Astrocyte (in vitro differentiated cells and primary cell): ENCODE measurements at regions not wholly inside any gene's neighbourhood (a gene's known extent, or its start where the extent isn't known, plus 50 kb on each side); places are given as distances from the start of the nearest gene placed in this dataset.

ENCODE experiments used
- DNase-seq: peaks from one replicate; pipeline ENCODE4 v3.0.0-alpha.2; 2010; ENCODE audit warnings: low read depth
- FAIRE-seq: peaks from 2 replicates; lab custom pipeline; 2011; peaks lifted over from hg19 to GRCh38; lab: Jason Lieb, UNC
- H2AFZ ChIP-seq: 2 replicates; pipeline ENCODE4 v1.6.0; 2012; ENCODE audit warnings: low read depth, low read length, inconsistent platforms
- H3K27ac ChIP-seq: 2 replicates; pipeline ENCODE4 v1.5.1; 2011; ENCODE audit warnings: low read depth, low read length, inconsistent platforms
- H3K27me3 ChIP-seq: 2 replicates; pipeline ENCODE4 v1.6.0; 2011; ENCODE audit warnings: low read length, inconsistent platforms; ENCODE audit not compliant: insufficient read depth
- H3K36me3 ChIP-seq: 2 replicates; pipeline ENCODE4 v1.5.1; 2011; ENCODE audit warnings: low read length, inconsistent platforms; ENCODE audit not compliant: insufficient read depth
- H3K4me1 ChIP-seq: 2 replicates; pipeline ENCODE4 v1.5.1; 2011; ENCODE audit warnings: low read length, inconsistent platforms; ENCODE audit not compliant: insufficient read depth
- H3K4me2 ChIP-seq: 2 replicates; pipeline ENCODE4 v1.6.0; 2012; ENCODE audit warnings: low read length, inconsistent platforms
- H3K4me3 ChIP-seq: 2 replicates; pipeline ENCODE4 v1.5.1; 2011; ENCODE audit warnings: low read depth, mild to moderate bottlenecking, low read length, inconsistent platforms; ENCODE audit not compliant: insufficient read depth
- H3K79me2 ChIP-seq: 2 replicates; pipeline ENCODE4 v1.6.0; 2012; ENCODE audit warnings: mild to moderate bottlenecking, low read length, inconsistent platforms; ENCODE audit not compliant: insufficient read depth
- H3K9ac ChIP-seq: 2 replicates; pipeline ENCODE4 v1.6.0; 2012; ENCODE audit warnings: mild to moderate bottlenecking, low read length, inconsistent platforms
- H3K9me3 ChIP-seq: 2 replicates; pipeline ENCODE4 v1.5.1; 2012; ENCODE audit warnings: low read depth, mild to moderate bottlenecking, low read length, inconsistent platforms; ENCODE audit not compliant: insufficient read depth
- H4K20me1 ChIP-seq: 2 replicates; pipeline ENCODE4 v1.6.0; 2012; ENCODE audit warnings: low read length, inconsistent platforms; ENCODE audit not compliant: insufficient read depth
- H3K27ac Mint-ChIP-seq: one replicate; pipeline ENCODE4 v1.8.0; 2021; ENCODE audit warnings: mild to moderate bottlenecking, mixed read lengths; ENCODE audit not compliant: unreplicated experiment
- H3K27me3 Mint-ChIP-seq: one replicate; pipeline ENCODE4 v1.8.0; 2021; ENCODE audit warnings: low read depth, mixed read lengths; ENCODE audit not compliant: unreplicated experiment
- H3K36me3 Mint-ChIP-seq: one replicate; pipeline ENCODE4 v1.8.0; 2021; ENCODE audit warnings: low read depth, mixed read lengths; ENCODE audit not compliant: unreplicated experiment
- H3K4me1 Mint-ChIP-seq: one replicate; pipeline ENCODE4 v1.8.0; 2021; ENCODE audit warnings: low read depth, mixed read lengths; ENCODE audit not compliant: unreplicated experiment
- H3K4me3 Mint-ChIP-seq: one replicate; pipeline ENCODE4 v1.8.0; 2021; ENCODE audit warnings: mild to moderate bottlenecking, moderate library complexity, mixed read lengths; ENCODE audit not compliant: unreplicated experiment
- H3K9me3 Mint-ChIP-seq: one replicate; pipeline ENCODE4 v1.8.0; 2021; ENCODE audit warnings: mild to moderate bottlenecking, mixed read lengths; ENCODE audit not compliant: unreplicated experiment
- EZH2 ChIP-seq: IDR thresholded peaks from 2 replicates; pipeline ENCODE4 v1.6.1; 2012; ENCODE audit warnings: mild to moderate bottlenecking, low read length, inconsistent platforms; ENCODE audit not compliant: insufficient read depth
- TF ChIP-seq, protein P1 (sequence below): IDR thresholded peaks from 2 replicates; pipeline ENCODE4 v1.5.1; 2011; ENCODE audit warnings: low read depth, mild to moderate bottlenecking, inconsistent platforms, low read length, moderate library complexity; ENCODE audit not compliant: insufficient read depth

DNA sequence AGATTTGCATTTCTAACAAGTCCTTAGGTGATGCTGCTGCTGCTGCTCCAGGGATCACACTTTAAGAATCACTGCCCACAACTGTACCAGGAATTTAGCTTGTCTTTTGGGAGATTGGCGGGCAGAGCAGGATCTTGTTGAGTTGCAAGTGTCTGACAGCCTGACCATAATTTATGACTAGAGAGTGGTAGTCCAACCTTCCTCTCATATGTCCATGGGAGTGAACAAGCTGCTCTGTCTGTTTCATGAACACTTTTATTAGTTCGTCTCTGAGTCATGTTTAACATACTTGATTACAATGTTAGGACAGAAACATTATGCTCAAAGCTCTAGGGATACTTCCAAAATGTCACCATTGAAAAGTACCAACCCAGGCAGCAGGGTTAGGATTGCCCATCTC lies 169.6 kb downstream of the TGFB2 start:
- H3K4me3 Mint-ChIP-seq: no peak overlapping the region
- no peaks in the 10 kb centered on the region for H3K36me3 Mint-ChIP-seq

DNA sequence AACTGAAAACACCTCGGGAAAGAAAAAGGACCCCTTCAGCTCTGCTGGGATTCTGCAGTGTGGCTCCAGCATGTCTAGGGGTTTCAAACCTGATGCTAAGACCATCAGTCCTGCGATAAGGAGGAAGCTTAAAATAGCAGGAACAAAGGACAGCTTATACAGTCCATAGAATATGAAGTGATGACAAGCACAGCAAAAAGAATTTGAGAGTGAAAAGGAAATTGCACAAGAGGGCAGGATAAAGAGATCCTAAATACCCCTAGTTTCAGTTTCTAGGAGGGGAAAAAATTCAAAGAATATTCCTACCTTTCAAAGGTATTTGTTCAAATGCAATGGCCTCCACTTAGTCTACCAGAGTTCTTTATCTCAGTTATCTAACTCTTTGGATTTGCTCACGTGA lies 171.4 kb downstream of the TGFB2 start:
- Mint-ChIP-seq H3K9me3 (peaks cover 8% of the 10 kb centered on the region), H3K4me1 (peaks cover 12% of the 10 kb centered on the region), H3K4me3 (no peak overlapping the region), H3K27ac (no peak overlapping the region), H3K27me3 (no peaks in the 10 kb centered on the region), H3K36me3 (no peaks in the 10 kb centered on the region)
- no peaks in the 10 kb centered on the region for H3K79me2 ChIP-seq
- no peak overlapping the region for H3K9ac ChIP-seq
- FAIRE-seq: no peak
- no peak overlapping the region for H2AFZ ChIP-seq
- no peaks in the 10 kb centered on the region for H3K27me3 ChIP-seq
- TF ChIP-seq EZH2: no peak
- TF ChIP-seq, protein P1, sequence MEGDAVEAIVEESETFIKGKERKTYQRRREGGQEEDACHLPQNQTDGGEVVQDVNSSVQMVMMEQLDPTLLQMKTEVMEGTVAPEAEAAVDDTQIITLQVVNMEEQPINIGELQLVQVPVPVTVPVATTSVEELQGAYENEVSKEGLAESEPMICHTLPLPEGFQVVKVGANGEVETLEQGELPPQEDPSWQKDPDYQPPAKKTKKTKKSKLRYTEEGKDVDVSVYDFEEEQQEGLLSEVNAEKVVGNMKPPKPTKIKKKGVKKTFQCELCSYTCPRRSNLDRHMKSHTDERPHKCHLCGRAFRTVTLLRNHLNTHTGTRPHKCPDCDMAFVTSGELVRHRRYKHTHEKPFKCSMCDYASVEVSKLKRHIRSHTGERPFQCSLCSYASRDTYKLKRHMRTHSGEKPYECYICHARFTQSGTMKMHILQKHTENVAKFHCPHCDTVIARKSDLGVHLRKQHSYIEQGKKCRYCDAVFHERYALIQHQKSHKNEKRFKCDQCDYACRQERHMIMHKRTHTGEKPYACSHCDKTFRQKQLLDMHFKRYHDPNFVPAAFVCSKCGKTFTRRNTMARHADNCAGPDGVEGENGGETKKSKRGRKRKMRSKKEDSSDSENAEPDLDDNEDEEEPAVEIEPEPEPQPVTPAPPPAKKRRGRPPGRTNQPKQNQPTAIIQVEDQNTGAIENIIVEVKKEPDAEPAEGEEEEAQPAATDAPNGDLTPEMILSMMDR: no peak
- no peak overlapping the region for H3K27ac ChIP-seq
- no peaks in the 10 kb centered on the region for H3K4me1 ChIP-seq
- H3K4me3 ChIP-seq: no peak overlapping the region
- no peaks in the 10 kb centered on the region for H3K36me3 ChIP-seq
- no peak overlapping the region for H3K4me2 ChIP-seq
- no peaks in the 10 kb centered on the region for H3K9me3 ChIP-seq
- no peaks in the 10 kb centered on the region for H4K20me1 ChIP-seq
- DNase-seq: no peak

More for the DNA sequence above, 169.6 kb downstream of the TGFB2 start:
- Mint-ChIP-seq H3K27me3 (no peaks in the 10 kb centered on the region), H3K9me3 (peaks cover 5% of the 10 kb centered on the region), H3K4me1 (peaks cover 12% of the 10 kb centered on the region), H3K27ac (no peak overlapping the region)
- DNase-seq: no peak
- Histone ChIP-seq H3K27ac (no peak overlapping the region), H3K4me3 (no peak overlapping the region), H3K27me3 (no peaks in the 10 kb centered on the region), H3K36me3 (no peaks in the 10 kb centered on the region), H3K9me3 (no peaks in the 10 kb centered on the region), H3K79me2 (no peaks in the 10 kb centered on the region), H2AFZ (no peak overlapping the region), H4K20me1 (no peaks in the 10 kb centered on the region), H3K4me1 (no peaks in the 10 kb centered on the region), H3K9ac (no peak overlapping the region), H3K4me2 (no peak overlapping the region)
- peak; percentile 45 for FAIRE-seq
- TF ChIP-seq EZH2: no peak
- TF ChIP-seq, protein P1: no peak

DNA sequence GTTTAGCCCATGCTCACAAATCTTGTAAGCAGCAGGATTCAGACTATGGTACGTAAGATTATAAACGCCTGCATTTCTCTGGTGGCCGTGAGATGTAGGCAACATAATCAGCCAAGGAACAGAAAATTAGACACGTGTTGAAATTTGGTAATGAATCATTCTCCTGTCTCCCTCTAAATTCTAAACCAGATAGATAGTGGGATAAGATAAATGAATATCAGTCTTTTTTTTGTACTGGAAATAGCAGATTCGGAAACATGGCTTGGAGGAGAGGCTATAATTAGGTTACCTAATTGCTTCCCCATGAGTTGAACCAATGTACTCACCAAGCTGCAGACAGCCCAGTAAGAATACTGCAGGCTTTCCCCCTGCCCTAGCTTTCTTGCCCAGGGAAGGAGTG lies 172.3 kb downstream of the TGFB2 start:
- no peaks in the 10 kb centered on the region for H3K27me3 Mint-ChIP-seq
- Histone ChIP-seq H3K4me1 (no peaks in the 10 kb centered on the region), H3K4me3 (no peak overlapping the region), H3K79me2 (no peaks in the 10 kb centered on the region), H3K27me3 (no peaks in the 10 kb centered on the region), H3K9me3 (no peaks in the 10 kb centered on the region), H3K27ac (no peak overlapping the region), H4K20me1 (no peaks in the 10 kb centered on the region), H3K36me3 (no peaks in the 10 kb centered on the region), H2AFZ (no peak overlapping the region), H3K4me2 (no peak overlapping the region), H3K9ac (no peak overlapping the region)
- H3K36me3 Mint-ChIP-seq: no peaks in the 10 kb centered on the region
- DNase-seq: no peak
- no peak for TF ChIP-seq EZH2
- no peak overlapping the region for H3K27ac Mint-ChIP-seq
- no peak for FAIRE-seq
- peaks cover 8% of the 10 kb centered on the region for H3K9me3 Mint-ChIP-seq
- H3K4me3 Mint-ChIP-seq: no peak overlapping the region
- peaks cover 12% of the 10 kb centered on the region for H3K4me1 Mint-ChIP-seq
